Glutamatergic neuron (in vitro differentiated cells): ENCODE measurements at regions not wholly inside any gene's neighbourhood (a gene's known extent, or its start where the extent isn't known, plus 50 kb on each side); places are given as distances from the start of the nearest gene placed in this dataset.

Experiments
- DNase-seq: peaks from one replicate; pipeline ENCODE4 v3.0.0; 2022
- H3K27ac Mint-ChIP-seq: one replicate; pipeline ENCODE4 v1.8.0; 2020; ENCODE audit warnings: mild to moderate bottlenecking, mixed read lengths, inconsistent platforms; ENCODE audit not compliant: unreplicated experiment
- H3K27me3 Mint-ChIP-seq: one replicate; pipeline ENCODE4 v1.8.0; 2020; ENCODE audit warnings: mild to moderate bottlenecking, moderate library complexity, mixed read lengths, inconsistent platforms; ENCODE audit not compliant: unreplicated experiment
- H3K36me3 Mint-ChIP-seq: one replicate; pipeline ENCODE4 v1.8.0; 2020; ENCODE audit warnings: mild to moderate bottlenecking, mixed read lengths, inconsistent platforms; ENCODE audit not compliant: unreplicated experiment
- H3K4me1 Mint-ChIP-seq: one replicate; pipeline ENCODE4 v1.8.0; 2020; ENCODE audit warnings: mild to moderate bottlenecking, low read depth, mixed read lengths, inconsistent platforms; ENCODE audit not compliant: unreplicated experiment
- H3K4me3 Mint-ChIP-seq: one replicate; pipeline ENCODE4 v1.8.0; 2020; ENCODE audit warnings: mild to moderate bottlenecking, mixed read lengths, inconsistent platforms; ENCODE audit not compliant: unreplicated experiment
- H3K9me3 Mint-ChIP-seq: one replicate; pipeline ENCODE4 v1.8.0; 2020; ENCODE audit warnings: mild to moderate bottlenecking, moderate library complexity, mixed read lengths, inconsistent platforms; ENCODE audit not compliant: unreplicated experiment
- TF ChIP-seq, protein P1 (sequence below): fragments of 200-600 bp; sonication (generic); IDR thresholded peaks from one replicate; pipeline ENCODE4 v1.5.0; 2021; ENCODE audit not compliant: partially characterized antibody, unreplicated experiment

GRCh38 chr7:30232391-30232790 is 52.0 kb upstream of the ZNRF2 start:
- Mint-ChIP-seq H3K4me3 (no peak overlapping the region), H3K36me3 (no peaks in the 10 kb centered on the region), H3K27me3 (no peaks in the 10 kb centered on the region), H3K4me1 (no peaks in the 10 kb centered on the region), H3K9me3 (peaks cover 2% of the 10 kb centered on the region), H3K27ac (no peak overlapping the region)
- TF ChIP-seq, protein P1, sequence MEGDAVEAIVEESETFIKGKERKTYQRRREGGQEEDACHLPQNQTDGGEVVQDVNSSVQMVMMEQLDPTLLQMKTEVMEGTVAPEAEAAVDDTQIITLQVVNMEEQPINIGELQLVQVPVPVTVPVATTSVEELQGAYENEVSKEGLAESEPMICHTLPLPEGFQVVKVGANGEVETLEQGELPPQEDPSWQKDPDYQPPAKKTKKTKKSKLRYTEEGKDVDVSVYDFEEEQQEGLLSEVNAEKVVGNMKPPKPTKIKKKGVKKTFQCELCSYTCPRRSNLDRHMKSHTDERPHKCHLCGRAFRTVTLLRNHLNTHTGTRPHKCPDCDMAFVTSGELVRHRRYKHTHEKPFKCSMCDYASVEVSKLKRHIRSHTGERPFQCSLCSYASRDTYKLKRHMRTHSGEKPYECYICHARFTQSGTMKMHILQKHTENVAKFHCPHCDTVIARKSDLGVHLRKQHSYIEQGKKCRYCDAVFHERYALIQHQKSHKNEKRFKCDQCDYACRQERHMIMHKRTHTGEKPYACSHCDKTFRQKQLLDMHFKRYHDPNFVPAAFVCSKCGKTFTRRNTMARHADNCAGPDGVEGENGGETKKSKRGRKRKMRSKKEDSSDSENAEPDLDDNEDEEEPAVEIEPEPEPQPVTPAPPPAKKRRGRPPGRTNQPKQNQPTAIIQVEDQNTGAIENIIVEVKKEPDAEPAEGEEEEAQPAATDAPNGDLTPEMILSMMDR, result no peak
- DNase-seq, result no peak
